Medulla oblongata (tissue), 1 donor: ENCODE measurements at regions not wholly inside any gene's neighbourhood (a gene's known extent, or its start where the extent isn't known, plus 50 kb on each side); places are given as distances from the start of the nearest gene placed in this dataset.
"Not testable (repeated sequence)": the region's sequence is repeated elsewhere in the genome, so short reads cannot be mapped to it uniquely, and the experiment has no call there.

Source experiments
- DNase-seq: peaks from one replicate; pipeline ENCODE4 v3.0.0-alpha.2; 2015; ENCODE audit errors: extremely low spot score

- not testable (repeated sequence) for DNase-seq
These were observed 476.6 kb downstream of the MID1IP1 start for GRCh38 chrX:39277685-39278390.

- DNase-seq, result no peak
These were observed 482.0 kb downstream of the MID1IP1 start for GRCh38 chrX:39283239-39283638.

GRCh38 chrX:39288592-39288991 lies 487.3 kb downstream of the MID1IP1 start:
- DNase-seq, result no peak

- no peak for DNase-seq
These were observed 488.6 kb downstream of the MID1IP1 start for GRCh38 chrX:39289827-39290226.

- no peak for DNase-seq
These were observed 491.9 kb downstream of the MID1IP1 start for GRCh38 chrX:39293203-39293602.

- DNase-seq, result no peak
These were observed 495.2 kb downstream of the MID1IP1 start for GRCh38 chrX:39296472-39296871.

GRCh38 chrX:39298821-39299220 lies 497.6 kb downstream of the MID1IP1 start:
- no peak for DNase-seq

GRCh38 chrX:39299615-39300014 lies 498.4 kb downstream of the MID1IP1 start:
- no peak for DNase-seq

GRCh38 chrX:39301036-39301435 lies 499.8 kb downstream of the MID1IP1 start:
- no peak for DNase-seq

GRCh38 chrX:39302838-39303237 lies 501.6 kb downstream of the MID1IP1 start:
- DNase-seq, result no peak

GRCh38 chrX:39304746-39305145 lies 503.5 kb downstream of the MID1IP1 start:
- peak; percentile 40 for DNase-seq

GRCh38 chrX:39307488-39307887 lies 506.2 kb downstream of the MID1IP1 start:
- DNase-seq, result no peak

- DNase-seq, result no peak
These were observed 506.9 kb downstream of the MID1IP1 start for GRCh38 chrX:39308126-39308525.

- DNase-seq, result no peak
These were observed 507.9 kb downstream of the MID1IP1 start for GRCh38 chrX:39309018-39309635.

- no peak for DNase-seq
These were observed 508.5 kb downstream of the MID1IP1 start for GRCh38 chrX:39309721-39310152.

GRCh38 chrX:39310891-39311290 lies 509.6 kb downstream of the MID1IP1 start:
- no peak for DNase-seq

GRCh38 chrX:39311646-39312045 lies 510.4 kb downstream of the MID1IP1 start:
- no peak for DNase-seq

- no peak for DNase-seq
These were observed 511.9 kb downstream of the MID1IP1 start for GRCh38 chrX:39313146-39313545.

- no peak for DNase-seq
These were observed 517.5 kb downstream of the MID1IP1 start for GRCh38 chrX:39318506-39319343.

- DNase-seq, result no peak
These were observed 518.9 kb downstream of the MID1IP1 start for GRCh38 chrX:39320165-39320564.

- no peak for DNase-seq
These were observed 521.2 kb downstream of the MID1IP1 start for GRCh38 chrX:39322496-39322895.

- no peak for DNase-seq
These were observed 523.1 kb downstream of the MID1IP1 start for GRCh38 chrX:39324233-39324930.
